ENCODE measurements at regions not wholly inside any gene's neighbourhood (a gene's known extent, or its start where the extent isn't known, plus 50 kb on each side); places are given as distances from the start of the nearest gene placed in this dataset.

GRCh38 chr6:134529921-134530320, 212.0 kb upstream of the SGK1 start:
- TF ChIP-seq RFX5 (IDR thresholded peaks at IDR 0.05; ENCODE audit: low read depth, low read length) (no peak), CEBPB (tag; IDR thresholded peaks at IDR 0.05) (peak; percentile 10), GABPA (tag; conservative IDR thresholded peaks at IDR 0.05; ENCODE audit: low read depth) (no peak), RBM22 (IDR thresholded peaks at IDR 0.05; ENCODE audit: low read depth, low read length, poor library complexity, severe bottlenecking) (no peak), ZNF274 (IDR thresholded peaks at IDR 0.05; ENCODE audit: borderline replicate concordance, low read depth, low read length) (no peak), TBL1XR1 (IDR thresholded peaks at IDR 0.05; ENCODE audit: low read length in 2 of 2) (no peak), CTCF (IDR thresholded peaks at IDR 0.05 in 2 of 3, conservative IDR thresholded peaks at IDR 0.05 in 1 of 3; ENCODE audit: insufficient read depth in 2 of 3, low read depth in 1 of 3, low read length in 3 of 3) (no peak), ZKSCAN1 (IDR thresholded peaks at IDR 0.05; ENCODE audit: low read depth, low read length) (no peak), SRF (CRISPR knock-in tag; IDR thresholded peaks at IDR 0.05) (no peak), ZNF263 (CRISPR knock-in tag; IDR thresholded peaks at IDR 0.05; ENCODE audit: borderline replicate concordance) (no peak), ZBTB33 (CRISPR knock-in tag; IDR thresholded peaks at IDR 0.05) (no peak)
